ENCODE measurements at regions not wholly inside any gene's neighbourhood (a gene's known extent, or its start where the extent isn't known, plus 50 kb on each side); places are given as distances from the start of the nearest gene placed in this dataset.

GRCh38 chr3:89783341-89783927 is 676.0 kb downstream of the EPHA3 start:
- H3K27me3 ChIP-seq (ENCODE audit: control insufficient read depth in 1 of 2, insufficient read depth in 2 of 2, low read length in 2 of 2): no peaks in the 10 kb centered on the region
- no peak overlapping the region for H3K27ac ChIP-seq (ENCODE audit: low read depth, low read length)
- no peaks in the 10 kb centered on the region for H3K4me1 ChIP-seq (ENCODE audit: insufficient read depth, low read length)
- no peak overlapping the region for H3K4me3 ChIP-seq (ENCODE audit: low read depth in 1 of 2, low read length in 2 of 2)
- no peaks in the 10 kb centered on the region for H3K36me3 ChIP-seq (ENCODE audit: insufficient read depth, low read length)
- no peaks in the 10 kb centered on the region for H3K9me3 ChIP-seq (ENCODE audit: low read length)
- H3K9ac ChIP-seq (ENCODE audit: low read length): no peak overlapping the region

GRCh38 chr3:89787485-89787884 is 680.1 kb downstream of the EPHA3 start:
- Histone ChIP-seq H3K27ac (ENCODE audit: low read depth, low read length) (no peak overlapping the region), H3K4me1 (ENCODE audit: insufficient read depth, low read length) (no peaks in the 10 kb centered on the region)

GRCh38 chr3:89787979-89788378 is 680.6 kb downstream of the EPHA3 start:
- Histone ChIP-seq H3K4me1 (ENCODE audit: insufficient read depth, low read length) (no peaks in the 10 kb centered on the region), H3K9me3 (ENCODE audit: low read length) (no peaks in the 10 kb centered on the region), H3K4me3 (ENCODE audit: low read depth in 1 of 2, low read length in 2 of 2) (no peak overlapping the region), H3K36me3 (ENCODE audit: insufficient read depth, low read length) (no peaks in the 10 kb centered on the region), H3K9ac (ENCODE audit: low read length) (no peak overlapping the region), H3K27me3 (ENCODE audit: control insufficient read depth in 1 of 2, insufficient read depth in 2 of 2, low read length in 2 of 2) (no peaks in the 10 kb centered on the region), H3K27ac (ENCODE audit: low read depth, low read length) (no peak overlapping the region)

More at GRCh38 chr3:89787485-89787884, 680.1 kb downstream of the EPHA3 start:
- Histone ChIP-seq H3K27me3 (ENCODE audit: control insufficient read depth in 1 of 2, insufficient read depth in 2 of 2, low read length in 2 of 2) (no peaks in the 10 kb centered on the region), H3K9ac (ENCODE audit: low read length) (no peak overlapping the region), H3K4me3 (ENCODE audit: low read depth in 1 of 2, low read length in 2 of 2) (no peak overlapping the region), H3K9me3 (ENCODE audit: low read length) (no peaks in the 10 kb centered on the region), H3K36me3 (ENCODE audit: insufficient read depth, low read length) (no peaks in the 10 kb centered on the region)

DNA sequence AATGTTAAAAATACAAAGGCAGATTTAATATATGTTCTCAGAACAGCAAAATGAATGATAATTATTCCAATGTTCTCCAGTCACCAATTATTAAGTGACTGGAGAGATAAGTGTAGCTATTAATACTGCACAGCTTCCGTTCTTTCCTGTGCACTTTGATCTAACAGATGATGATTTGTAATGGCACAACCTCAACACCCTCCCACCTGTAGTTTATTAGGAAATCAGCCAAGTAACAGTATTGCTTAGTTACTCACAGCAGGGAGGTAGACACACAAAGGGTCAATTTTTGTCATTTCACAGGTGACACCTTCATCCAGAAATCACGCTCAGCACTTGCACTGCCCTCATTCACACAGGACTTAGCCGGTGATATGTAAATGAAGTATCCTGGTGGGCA is 688.1 kb downstream of the EPHA3 start:
- Histone ChIP-seq H3K27ac (ENCODE audit: low read depth, low read length) (no peak overlapping the region), H3K9ac (ENCODE audit: low read length) (no peak overlapping the region), H3K9me3 (ENCODE audit: low read length) (no peaks in the 10 kb centered on the region), H3K27me3 (ENCODE audit: control insufficient read depth in 1 of 2, insufficient read depth in 2 of 2, low read length in 2 of 2) (no peaks in the 10 kb centered on the region), H3K36me3 (ENCODE audit: insufficient read depth, low read length) (no peaks in the 10 kb centered on the region), H3K4me1 (ENCODE audit: insufficient read depth, low read length) (no peaks in the 10 kb centered on the region), H3K4me3 (ENCODE audit: low read depth in 1 of 2, low read length in 2 of 2) (no peak overlapping the region)

GRCh38 chr3:89802881-89803280 is 695.5 kb downstream of the EPHA3 start:
- Histone ChIP-seq H3K36me3 (ENCODE audit: insufficient read depth, low read length) (no peaks in the 10 kb centered on the region), H3K9me3 (ENCODE audit: low read length) (no peaks in the 10 kb centered on the region), H3K9ac (ENCODE audit: low read length) (no peak overlapping the region), H3K27ac (ENCODE audit: low read depth, low read length) (no peak overlapping the region), H3K4me1 (ENCODE audit: insufficient read depth, low read length) (no peaks in the 10 kb centered on the region), H3K27me3 (ENCODE audit: control insufficient read depth in 1 of 2, insufficient read depth in 2 of 2, low read length in 2 of 2) (no peaks in the 10 kb centered on the region), H3K4me3 (ENCODE audit: low read depth in 1 of 2, low read length in 2 of 2) (no peak overlapping the region)

DNA sequence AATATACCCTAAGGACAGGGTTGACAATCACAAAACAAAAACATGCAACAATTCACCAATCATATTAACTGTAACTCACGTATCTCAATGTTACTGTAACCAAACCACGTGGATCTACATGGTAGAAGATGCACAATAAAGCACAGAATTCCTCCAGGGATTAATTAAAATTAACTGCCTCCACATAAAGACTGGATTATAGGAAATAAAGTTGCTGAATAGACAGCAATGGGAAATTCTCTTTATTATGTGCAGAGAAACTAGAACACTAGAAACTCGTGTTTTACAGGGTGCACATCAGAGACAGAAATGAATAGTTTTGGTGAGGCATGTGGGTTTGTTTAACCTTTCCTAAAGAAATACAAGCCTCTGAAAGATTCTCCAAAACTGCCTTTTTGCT is 696.3 kb downstream of the EPHA3 start:
- Histone ChIP-seq H3K27me3 (ENCODE audit: control insufficient read depth in 1 of 2, insufficient read depth in 2 of 2, low read length in 2 of 2) (no peaks in the 10 kb centered on the region), H3K27ac (ENCODE audit: low read depth, low read length) (no peak overlapping the region), H3K36me3 (ENCODE audit: insufficient read depth, low read length) (no peaks in the 10 kb centered on the region), H3K4me3 (ENCODE audit: low read depth in 1 of 2, low read length in 2 of 2) (no peak overlapping the region), H3K9me3 (ENCODE audit: low read length) (no peaks in the 10 kb centered on the region), H3K9ac (ENCODE audit: low read length) (no peak overlapping the region), H3K4me1 (ENCODE audit: insufficient read depth, low read length) (no peaks in the 10 kb centered on the region)

- no peaks in the 10 kb centered on the region for H3K4me1 ChIP-seq (ENCODE audit: insufficient read depth, low read length)
- no peak overlapping the region for H3K4me3 ChIP-seq (ENCODE audit: low read depth in 1 of 2, low read length in 2 of 2)
- H3K9ac ChIP-seq (ENCODE audit: low read length): no peak overlapping the region
- no peaks in the 10 kb centered on the region for H3K9me3 ChIP-seq (ENCODE audit: low read length)
- no peak overlapping the region for H3K27ac ChIP-seq (ENCODE audit: low read depth, low read length)
- H3K36me3 ChIP-seq (ENCODE audit: insufficient read depth, low read length): no peaks in the 10 kb centered on the region
- H3K27me3 ChIP-seq (ENCODE audit: control insufficient read depth in 1 of 2, insufficient read depth in 2 of 2, low read length in 2 of 2): no peaks in the 10 kb centered on the region
Measured at GRCh38 chr3:89806166-89806565, 698.7 kb downstream of the EPHA3 start.

- no peak overlapping the region for H3K27ac ChIP-seq (ENCODE audit: low read depth, low read length)
- no peak overlapping the region for H3K9ac ChIP-seq (ENCODE audit: low read length)
- no peaks in the 10 kb centered on the region for H3K27me3 ChIP-seq (ENCODE audit: control insufficient read depth in 1 of 2, insufficient read depth in 2 of 2, low read length in 2 of 2)
- no peaks in the 10 kb centered on the region for H3K4me1 ChIP-seq (ENCODE audit: insufficient read depth, low read length)
- H3K4me3 ChIP-seq (ENCODE audit: low read depth in 1 of 2, low read length in 2 of 2): no peak overlapping the region
- H3K36me3 ChIP-seq (ENCODE audit: insufficient read depth, low read length): no peaks in the 10 kb centered on the region
- no peaks in the 10 kb centered on the region for H3K9me3 ChIP-seq (ENCODE audit: low read length)
Measured at GRCh38 chr3:89808680-89809197, 701.3 kb downstream of the EPHA3 start.

- Histone ChIP-seq H3K27ac (ENCODE audit: low read depth, low read length) (no peak overlapping the region), H3K36me3 (ENCODE audit: insufficient read depth, low read length) (no peaks in the 10 kb centered on the region), H3K27me3 (ENCODE audit: control insufficient read depth in 1 of 2, insufficient read depth in 2 of 2, low read length in 2 of 2) (no peaks in the 10 kb centered on the region), H3K4me3 (ENCODE audit: low read depth in 1 of 2, low read length in 2 of 2) (no peak overlapping the region), H3K9me3 (ENCODE audit: low read length) (no peaks in the 10 kb centered on the region), H3K4me1 (ENCODE audit: insufficient read depth, low read length) (no peaks in the 10 kb centered on the region), H3K9ac (ENCODE audit: low read length) (no peak overlapping the region)
Measured at GRCh38 chr3:89813500-89813899, 706.1 kb downstream of the EPHA3 start.

DNA sequence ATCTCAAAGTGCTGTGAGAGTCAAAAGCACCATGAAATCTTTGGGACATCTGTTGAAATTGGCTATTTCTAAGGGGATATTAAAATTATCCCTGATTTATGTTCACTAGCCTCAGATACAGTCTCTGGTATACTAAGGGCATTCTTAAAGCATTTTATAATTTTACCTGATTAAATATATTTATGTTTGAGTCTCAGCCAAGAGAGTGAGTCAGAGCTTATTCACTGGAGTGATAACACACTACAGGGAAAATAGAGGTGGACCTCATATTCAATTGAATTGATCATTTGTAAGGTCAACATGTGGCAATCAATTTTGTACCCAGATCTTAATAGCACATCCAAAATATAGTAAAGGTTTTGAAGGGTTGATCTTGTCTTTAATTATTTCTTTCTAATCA is 733.6 kb downstream of the EPHA3 start:
- Histone ChIP-seq H3K4me1 (ENCODE audit: insufficient read depth, low read length) (no peaks in the 10 kb centered on the region), H3K4me3 (ENCODE audit: low read depth in 1 of 2, low read length in 2 of 2) (no peak overlapping the region), H3K27me3 (ENCODE audit: control insufficient read depth in 1 of 2, insufficient read depth in 2 of 2, low read length in 2 of 2) (no peaks in the 10 kb centered on the region), H3K36me3 (ENCODE audit: insufficient read depth, low read length) (no peaks in the 10 kb centered on the region), H3K27ac (ENCODE audit: low read depth, low read length) (no peak overlapping the region), H3K9me3 (ENCODE audit: low read length) (no peaks in the 10 kb centered on the region), H3K9ac (ENCODE audit: low read length) (no peak overlapping the region)

DNA sequence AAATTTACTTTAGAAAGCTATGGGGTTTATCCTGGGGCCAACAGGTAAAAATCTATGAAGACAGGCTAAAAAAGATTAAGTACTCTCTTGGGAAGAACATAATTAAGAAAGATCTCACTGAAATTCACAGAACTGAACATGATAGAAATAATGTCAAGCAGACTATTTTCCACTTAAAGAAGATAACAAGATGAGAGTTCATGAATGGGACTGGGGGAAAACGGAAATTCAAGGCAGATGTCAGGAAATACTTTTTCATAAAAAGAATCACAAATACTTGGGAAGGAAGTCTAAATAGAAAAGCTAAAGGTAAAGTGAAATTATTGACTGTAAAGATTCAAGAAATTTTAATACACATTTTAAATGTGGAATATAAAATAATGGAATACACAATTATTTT is 737.6 kb downstream of the EPHA3 start:
- Histone ChIP-seq H3K9me3 (ENCODE audit: low read length) (no peaks in the 10 kb centered on the region), H3K9ac (ENCODE audit: low read length) (no peak overlapping the region), H3K36me3 (ENCODE audit: insufficient read depth, low read length) (no peaks in the 10 kb centered on the region), H3K4me3 (ENCODE audit: low read depth in 1 of 2, low read length in 2 of 2) (no peak overlapping the region), H3K27ac (ENCODE audit: low read depth, low read length) (no peak overlapping the region), H3K4me1 (ENCODE audit: insufficient read depth, low read length) (no peaks in the 10 kb centered on the region), H3K27me3 (ENCODE audit: control insufficient read depth in 1 of 2, insufficient read depth in 2 of 2, low read length in 2 of 2) (no peaks in the 10 kb centered on the region)

DNA sequence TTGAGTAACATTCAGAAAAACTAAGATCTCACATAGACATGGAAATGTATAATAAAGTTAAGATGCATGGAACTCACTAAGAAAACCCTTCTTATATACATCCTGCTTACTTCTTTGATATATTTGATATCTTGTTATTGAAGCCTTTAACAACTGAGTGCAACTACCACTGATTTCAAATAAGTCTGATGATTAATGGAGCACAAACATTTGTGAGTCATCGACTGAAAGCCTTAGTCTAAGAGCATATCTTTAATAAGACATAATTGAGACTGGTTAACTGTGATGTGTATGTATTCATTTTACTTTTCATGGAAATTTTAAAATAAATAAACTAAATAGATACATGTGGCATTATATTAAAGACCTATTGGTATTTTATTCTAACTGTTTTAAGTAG is 740.5 kb downstream of the EPHA3 start:
- Histone ChIP-seq H3K4me1 (ENCODE audit: insufficient read depth, low read length) (no peaks in the 10 kb centered on the region), H3K36me3 (ENCODE audit: insufficient read depth, low read length) (no peaks in the 10 kb centered on the region), H3K27ac (ENCODE audit: low read depth, low read length) (no peak overlapping the region), H3K9me3 (ENCODE audit: low read length) (no peaks in the 10 kb centered on the region), H3K4me3 (ENCODE audit: low read depth in 1 of 2, low read length in 2 of 2) (no peak overlapping the region), H3K9ac (ENCODE audit: low read length) (no peak overlapping the region), H3K27me3 (ENCODE audit: control insufficient read depth in 1 of 2, insufficient read depth in 2 of 2, low read length in 2 of 2) (no peaks in the 10 kb centered on the region)
